EH (cell line): ENCODE measurements at regions not wholly inside any gene's neighbourhood (a gene's known extent, or its start where the extent isn't known, plus 50 kb on each side); places are given as distances from the start of the nearest gene placed in this dataset.

Experiments used
- DNase-seq: peaks from one replicate; pipeline ENCODE4 v3.0.0-alpha.2; 2015; ENCODE audit warnings: low read depth

- no peak for DNase-seq
Measured at GRCh38 chr4:115780268-115780667, 666.8 kb upstream of the NDST4 start.

GRCh38 chr4:115770046-115770543 is 656.7 kb upstream of the NDST4 start:
- no peak for DNase-seq

GRCh38 chr4:115769396-115769795 is 656.0 kb upstream of the NDST4 start:
- DNase-seq, result no peak

GRCh38 chr4:115763051-115763450 is 649.6 kb upstream of the NDST4 start:
- no peak for DNase-seq

GRCh38 chr4:115759231-115759630 is 645.8 kb upstream of the NDST4 start:
- no peak for DNase-seq

- DNase-seq, result no peak
Measured at GRCh38 chr4:115749404-115749803, 636.0 kb upstream of the NDST4 start.

GRCh38 chr4:115740806-115741205 is 627.4 kb upstream of the NDST4 start:
- no peak for DNase-seq

GRCh38 chr4:115729739-115730266 is 616.4 kb upstream of the NDST4 start:
- no peak for DNase-seq

- DNase-seq, result no peak
Measured at GRCh38 chr4:115723621-115724020, 610.2 kb upstream of the NDST4 start.

GRCh38 chr4:115720611-115721010 is 607.2 kb upstream of the NDST4 start:
- DNase-seq, result no peak

GRCh38 chr4:115711575-115711974 is 598.2 kb upstream of the NDST4 start:
- no peak for DNase-seq

GRCh38 chr4:115688961-115689360 is 575.5 kb upstream of the NDST4 start:
- DNase-seq, result no peak

GRCh38 chr4:115687052-115687755 is 573.8 kb upstream of the NDST4 start:
- DNase-seq, result no peak

- DNase-seq, result no peak
Measured at GRCh38 chr4:115678425-115678941, 565.1 kb upstream of the NDST4 start.

- no peak for DNase-seq
Measured at GRCh38 chr4:115675719-115676118, 562.3 kb upstream of the NDST4 start.

- DNase-seq, result no peak
Measured at GRCh38 chr4:115674485-115674884, 561.1 kb upstream of the NDST4 start.

GRCh38 chr4:115671581-115671980 is 558.2 kb upstream of the NDST4 start:
- no peak for DNase-seq

- no peak for DNase-seq
Measured at GRCh38 chr4:115670930-115671329, 557.5 kb upstream of the NDST4 start.

GRCh38 chr4:115668396-115668795 is 555.0 kb upstream of the NDST4 start:
- no peak for DNase-seq

- no peak for DNase-seq
Measured at GRCh38 chr4:115664285-115664684, 550.9 kb upstream of the NDST4 start.

- DNase-seq, result no peak
Measured at GRCh38 chr4:115660465-115660864, 547.0 kb upstream of the NDST4 start.

GRCh38 chr4:115657991-115658650 is 544.7 kb upstream of the NDST4 start:
- DNase-seq, result no peak

GRCh38 chr4:115655626-115656025 is 542.2 kb upstream of the NDST4 start:
- DNase-seq, result no peak
